Fibroblast of skin of back (primary cell): ENCODE measurements at regions not wholly inside any gene's neighbourhood (a gene's known extent, or its start where the extent isn't known, plus 50 kb on each side); places are given as distances from the start of the nearest gene placed in this dataset.
A peak's percentile ranks its signal among the peaks of the same experiment; 100 is the strongest.

Experiments
- DNase-seq: peaks from one replicate; pipeline ENCODE4 v3.0.0-alpha.2; 2013

DNA sequence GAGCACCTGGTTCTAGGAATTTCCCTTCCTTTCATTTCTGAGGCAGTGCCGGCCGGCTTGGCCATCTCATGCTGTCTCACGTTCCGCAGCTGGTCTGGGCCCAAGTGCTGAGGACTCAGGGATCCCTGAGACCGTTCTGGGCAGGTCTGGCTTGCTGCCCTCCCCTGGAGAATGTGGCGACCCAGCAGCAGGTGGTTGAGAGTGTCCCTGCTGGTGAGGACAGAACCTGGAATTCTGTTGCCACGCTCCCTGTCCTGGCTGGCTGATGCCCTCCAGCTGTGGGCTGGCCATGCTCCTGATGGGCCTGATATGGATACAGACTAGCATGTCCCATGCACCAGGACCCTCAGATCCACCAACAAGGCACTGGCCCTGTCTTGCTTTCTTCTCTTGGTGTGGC is 114.0 kb upstream of the C1QTNF9B start:
- DNase-seq: no peak

DNA sequence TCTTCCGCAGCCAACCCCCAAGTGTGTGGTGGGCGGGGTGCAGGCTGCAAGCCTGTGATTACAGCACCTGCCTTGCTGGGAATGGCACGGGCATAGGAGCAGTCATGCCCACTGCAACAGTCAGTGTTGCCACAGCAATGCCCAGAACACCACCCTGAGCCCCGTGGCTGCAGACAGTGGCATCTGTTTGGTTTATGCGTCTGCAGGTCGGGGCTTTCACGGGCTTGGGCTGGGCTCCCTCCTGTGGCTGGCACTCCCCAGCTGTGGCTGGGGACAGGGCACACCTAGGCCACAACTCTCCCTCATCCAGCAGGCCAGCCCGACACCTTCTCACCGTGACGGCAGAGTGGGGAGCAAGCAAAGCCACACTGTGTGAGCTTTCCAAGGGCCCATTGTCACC is 115.3 kb upstream of the C1QTNF9B start:
- DNase-seq: no peak

DNA sequence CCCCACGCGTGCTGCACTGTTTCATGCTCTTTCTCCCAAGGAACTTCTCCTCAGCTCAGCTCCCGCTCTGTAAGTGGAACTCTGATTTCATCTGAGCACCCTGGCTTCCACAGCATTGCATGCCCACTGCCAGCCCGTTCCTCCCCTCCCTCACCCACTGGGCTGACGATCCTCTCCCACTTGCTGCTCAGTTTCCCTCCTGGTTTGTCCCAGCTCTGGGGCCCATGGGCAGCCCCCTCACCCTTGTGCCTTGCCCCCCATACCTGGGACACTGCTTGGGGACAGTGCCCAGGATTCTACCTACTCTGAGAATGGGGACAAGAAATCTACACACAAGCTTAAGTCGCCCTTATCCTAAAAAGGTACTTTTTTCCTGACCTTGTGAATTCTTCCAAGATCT is 115.9 kb upstream of the C1QTNF9B start:
- no peak for DNase-seq

DNA sequence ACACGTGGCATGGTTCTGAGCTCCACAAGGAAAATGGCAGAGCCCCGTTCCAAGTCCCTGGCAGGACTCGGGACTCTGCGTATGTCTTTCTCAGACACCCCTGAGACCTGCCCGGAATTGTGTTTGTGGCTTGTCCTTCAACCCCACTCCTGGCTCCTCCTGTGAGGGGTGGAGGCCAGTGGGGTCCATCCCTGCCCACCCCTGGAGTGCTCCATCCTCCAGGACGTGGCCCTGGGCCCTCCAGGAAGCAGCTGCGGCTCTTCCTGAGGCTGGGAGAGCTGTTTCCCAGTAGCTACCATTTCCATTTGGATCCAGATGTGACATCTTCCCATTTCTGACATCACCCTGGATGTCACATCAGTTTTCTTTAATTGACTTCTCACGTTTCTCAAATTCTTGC is 118.7 kb upstream of the C1QTNF9B start:
- DNase-seq: no peak

DNA sequence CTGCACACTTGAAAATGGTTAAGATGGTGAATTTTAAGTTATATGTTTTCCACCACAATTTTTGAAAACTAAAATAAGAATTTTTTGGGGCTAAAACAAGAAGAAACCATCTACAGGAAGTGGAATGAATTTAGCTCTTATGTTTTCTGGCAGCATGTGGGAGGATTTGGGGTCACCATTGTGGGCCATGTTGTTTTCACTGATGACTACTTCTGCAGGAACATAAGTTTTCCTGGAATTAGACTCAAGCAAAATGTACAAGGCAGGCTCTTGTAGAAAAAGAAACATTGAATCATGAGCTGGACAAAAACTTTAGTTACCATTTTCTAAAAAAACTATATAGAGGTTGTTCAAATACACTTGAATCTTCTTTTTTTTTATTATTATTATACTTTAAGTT is 125.3 kb upstream of the C1QTNF9B start:
- DNase-seq: no peak

DNA sequence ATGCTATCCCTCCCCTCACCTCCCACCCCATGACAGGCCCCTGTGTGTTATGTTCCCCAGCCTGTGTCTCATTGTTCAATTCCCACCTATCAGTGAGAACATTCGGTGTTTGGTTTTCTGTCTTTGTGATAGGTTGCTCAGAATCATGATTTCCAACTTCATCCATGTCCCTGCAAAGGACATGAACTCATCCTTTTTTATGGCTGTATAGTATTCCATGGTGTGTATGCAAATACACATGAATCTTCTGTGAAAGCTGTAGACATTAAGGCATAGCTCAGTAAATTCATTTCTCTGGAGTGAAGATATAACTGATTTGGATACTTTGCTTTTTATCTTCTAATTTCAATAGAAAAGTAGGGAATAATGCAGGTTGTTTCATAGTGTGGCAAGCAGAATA is 125.8 kb upstream of the C1QTNF9B start:
- DNase-seq: no peak

DNA sequence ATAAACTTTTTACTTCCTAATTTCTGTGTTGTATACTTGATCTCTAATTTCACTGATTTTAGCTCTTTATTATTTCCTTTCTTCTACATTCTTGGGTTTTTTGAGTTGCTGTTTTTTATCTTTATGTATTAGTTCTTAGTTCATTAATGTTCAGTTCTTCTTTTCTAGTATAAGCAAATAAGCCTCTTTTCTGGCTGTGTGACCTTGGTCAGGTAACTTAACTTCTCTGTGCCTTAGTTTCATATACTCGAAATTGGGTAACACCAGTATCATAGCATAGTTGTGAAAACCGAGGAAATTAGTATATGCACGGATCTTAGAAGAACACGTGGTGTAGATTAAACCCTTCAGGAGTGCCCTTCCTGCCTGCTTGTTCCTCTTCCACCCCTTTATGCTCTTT is 130.2 kb upstream of the C1QTNF9B start:
- no peak for DNase-seq

DNA sequence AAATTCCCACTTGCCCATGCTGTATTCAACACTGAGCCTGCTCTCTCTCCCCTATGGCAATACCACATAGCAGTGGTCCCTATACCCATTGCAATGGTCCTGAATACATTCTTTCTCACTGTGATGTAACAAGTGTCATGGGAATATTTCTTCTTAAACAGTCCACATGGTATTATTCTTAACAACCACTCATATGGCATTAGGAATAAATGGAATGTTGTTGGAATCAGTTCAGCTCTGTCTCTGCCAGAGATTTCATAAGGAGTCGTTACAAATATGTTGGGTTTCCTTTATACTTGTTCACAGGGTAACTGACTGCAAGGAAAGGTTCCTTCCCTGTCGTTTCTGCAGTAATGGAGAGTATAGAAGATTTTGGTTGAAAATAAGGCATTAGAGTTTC is 128.3 kb upstream of the SPATA13 start:
- DNase-seq: peak; percentile 86

DNA sequence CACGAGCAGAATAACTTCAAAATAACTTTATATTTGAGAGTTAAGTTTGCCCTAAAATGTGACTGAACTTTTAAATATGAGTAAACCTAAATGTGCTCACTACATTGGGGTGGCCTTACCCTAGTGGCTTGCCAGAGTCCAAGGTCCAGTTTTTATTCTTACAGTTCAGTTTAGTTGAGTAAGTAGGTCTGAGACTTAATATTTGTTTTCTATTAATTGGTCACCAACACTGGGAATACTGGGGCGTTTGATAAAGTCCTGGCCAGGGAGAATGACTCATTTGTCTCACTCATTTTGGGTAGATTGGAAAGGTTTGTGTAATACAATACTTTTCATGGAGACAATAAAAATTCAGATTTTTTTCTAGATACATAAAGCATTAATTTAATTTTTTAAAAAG is 127.8 kb upstream of the SPATA13 start:
- no peak for DNase-seq

DNA sequence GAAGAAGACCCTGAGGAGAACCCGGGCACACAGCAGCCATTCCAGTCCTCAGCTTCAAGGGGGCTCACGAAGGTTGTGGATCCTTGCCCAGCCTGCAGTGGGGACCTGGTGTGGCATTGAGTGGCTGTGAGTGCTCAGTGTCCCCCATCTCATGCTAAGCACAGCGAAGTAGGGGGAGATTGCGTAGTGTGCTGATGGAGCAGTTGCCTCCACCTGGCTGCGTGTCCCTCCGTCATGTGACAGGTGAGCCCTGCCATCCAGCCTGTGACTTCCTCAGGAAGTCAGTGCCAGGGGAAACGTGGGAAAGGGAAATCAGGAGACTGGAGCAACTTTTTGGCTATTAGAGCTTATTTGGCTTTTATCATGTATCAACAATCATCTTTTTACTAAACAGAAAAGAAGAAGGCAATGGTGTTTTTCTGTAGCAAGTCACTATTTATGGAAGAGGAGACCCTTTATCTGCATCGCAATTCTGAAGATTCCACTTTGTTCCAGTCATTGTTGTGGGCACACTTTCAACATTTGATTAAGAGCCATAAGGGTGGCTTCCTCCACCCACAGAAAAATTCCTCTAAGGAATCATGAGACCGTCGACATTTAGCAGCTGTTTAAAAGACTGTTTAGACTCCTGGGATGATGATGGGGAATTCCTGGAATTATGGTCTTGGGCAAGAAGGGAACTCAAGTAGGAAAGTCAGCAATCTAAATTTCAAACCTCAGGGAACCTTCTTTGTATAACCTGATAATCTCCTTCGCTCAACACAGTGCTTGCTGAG is 126.8 kb upstream of the SPATA13 start:
- peak; percentile 77 for DNase-seq

DNA sequence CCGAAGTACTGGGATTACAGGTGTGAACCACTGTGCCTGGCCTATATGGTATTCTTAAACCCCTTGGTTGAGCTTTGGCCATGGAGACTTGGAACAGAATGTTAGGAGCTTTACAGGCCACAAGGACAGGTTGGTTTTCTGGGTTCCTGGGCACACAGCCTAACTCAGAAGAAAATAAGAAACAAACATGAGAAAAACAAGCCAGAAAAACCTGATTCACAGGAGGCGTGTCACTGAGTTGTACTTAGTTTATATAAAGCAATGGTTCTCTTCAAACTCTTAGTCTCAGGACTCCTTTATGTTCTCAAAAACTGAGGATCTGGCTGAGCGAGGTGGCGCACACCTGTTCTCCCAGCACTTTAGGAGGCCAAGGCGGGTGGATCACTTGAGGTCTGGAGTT is 125.1 kb upstream of the SPATA13 start:
- DNase-seq: no peak

DNA sequence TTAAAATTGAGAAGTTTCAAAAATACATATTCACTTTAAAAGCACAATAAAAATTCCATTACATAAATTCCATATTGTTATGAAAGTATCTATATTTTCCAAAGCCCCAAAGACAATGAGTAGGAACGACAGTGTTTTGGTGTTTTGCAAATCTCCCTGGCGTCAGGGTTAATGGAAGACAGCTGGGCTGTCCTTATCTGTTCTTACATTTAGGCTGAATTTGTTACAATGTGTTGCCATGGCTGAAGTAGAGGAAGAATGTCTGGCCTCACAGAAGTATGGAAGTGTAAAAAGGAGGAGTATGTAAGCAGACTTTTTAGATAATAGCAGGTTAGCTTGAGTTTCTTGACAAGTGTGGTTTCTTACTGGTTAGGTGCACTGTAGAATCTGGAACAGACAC is 124.4 kb upstream of the SPATA13 start:
- peak; percentile 4 for DNase-seq

DNA sequence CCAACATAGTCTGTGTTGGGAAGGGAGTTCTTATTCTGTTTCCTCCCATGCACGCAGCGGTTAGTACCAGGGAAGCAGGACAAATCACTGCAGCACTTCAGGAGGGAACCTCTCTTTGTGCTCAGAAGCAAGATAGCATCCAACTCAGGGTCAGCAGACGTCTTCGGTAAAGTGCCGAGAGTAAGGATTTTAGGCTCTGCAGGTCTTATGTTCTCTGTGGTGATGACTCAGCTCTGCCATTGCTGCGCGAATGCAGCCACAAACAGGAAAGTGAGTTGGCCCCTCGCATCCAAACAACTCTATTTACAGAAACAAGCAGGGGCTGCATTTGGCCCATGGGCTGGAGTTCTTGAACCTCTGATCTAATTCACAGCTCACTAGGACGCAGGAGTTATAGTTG is 122.1 kb upstream of the SPATA13 start:
- no peak for DNase-seq

DNA sequence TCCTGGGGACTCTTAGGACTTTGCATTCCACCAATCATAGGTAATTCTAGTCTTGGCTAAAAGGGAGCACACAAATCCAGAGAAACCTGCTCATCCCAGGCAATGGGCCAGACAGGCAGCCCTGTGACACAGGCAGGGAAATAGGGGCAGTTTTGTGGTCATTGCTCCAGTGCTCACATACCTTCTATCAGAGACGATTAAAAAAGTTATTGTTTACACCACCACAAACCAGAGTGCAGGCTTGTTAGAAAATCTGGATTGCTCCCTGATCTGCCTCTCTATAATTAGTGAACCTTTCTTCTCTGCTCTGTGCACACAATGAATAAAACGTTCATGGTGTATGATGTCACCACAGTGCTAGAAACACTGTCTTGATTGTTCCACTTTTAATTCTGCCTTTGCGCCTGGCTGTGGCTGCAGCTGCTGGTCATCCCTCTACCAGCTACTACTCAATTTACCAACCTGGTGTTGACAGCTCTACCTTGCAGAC is 121.6 kb upstream of the SPATA13 start:
- DNase-seq: no peak

DNA sequence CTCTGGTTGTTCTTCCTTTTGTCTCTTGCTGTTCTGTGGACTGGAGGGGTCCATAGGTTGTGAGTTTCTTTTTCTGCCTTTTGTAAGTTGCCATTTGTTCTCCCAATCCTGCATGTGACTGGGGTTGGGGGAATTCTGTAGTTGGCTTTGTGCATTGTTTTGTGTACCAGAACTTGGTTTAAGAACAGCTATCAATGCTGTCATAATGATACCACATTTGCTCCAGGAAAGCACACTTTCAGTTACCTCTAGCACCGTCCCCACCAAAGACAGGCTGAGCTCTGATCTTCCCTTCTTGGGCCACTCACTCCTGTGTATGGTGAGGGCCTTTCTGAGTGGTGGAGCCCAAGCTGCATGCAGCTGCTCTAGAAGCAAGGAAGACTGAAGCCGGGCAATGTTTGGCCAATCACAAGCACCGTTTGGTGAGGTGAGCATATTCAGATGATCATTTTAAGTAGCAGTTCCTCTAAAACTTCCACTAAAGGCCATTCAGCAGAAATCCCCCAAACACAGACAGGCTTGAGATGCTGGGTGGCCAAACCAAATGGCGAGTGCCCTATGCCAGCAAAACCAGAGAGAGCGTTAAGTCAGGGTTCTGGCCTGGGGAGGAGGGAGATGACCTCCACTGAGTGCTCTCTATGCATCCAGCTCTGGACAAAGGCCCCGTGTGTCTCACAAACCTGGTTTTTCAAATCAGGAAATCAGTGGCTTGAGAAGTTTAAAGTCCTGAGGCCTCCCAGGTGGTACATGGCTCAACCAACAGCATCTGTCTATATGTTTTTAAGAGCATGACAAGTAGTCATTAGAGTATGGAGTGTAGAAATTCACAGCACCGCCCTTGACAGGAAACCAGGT is 120.7 kb upstream of the SPATA13 start:
- DNase-seq: no peak

DNA sequence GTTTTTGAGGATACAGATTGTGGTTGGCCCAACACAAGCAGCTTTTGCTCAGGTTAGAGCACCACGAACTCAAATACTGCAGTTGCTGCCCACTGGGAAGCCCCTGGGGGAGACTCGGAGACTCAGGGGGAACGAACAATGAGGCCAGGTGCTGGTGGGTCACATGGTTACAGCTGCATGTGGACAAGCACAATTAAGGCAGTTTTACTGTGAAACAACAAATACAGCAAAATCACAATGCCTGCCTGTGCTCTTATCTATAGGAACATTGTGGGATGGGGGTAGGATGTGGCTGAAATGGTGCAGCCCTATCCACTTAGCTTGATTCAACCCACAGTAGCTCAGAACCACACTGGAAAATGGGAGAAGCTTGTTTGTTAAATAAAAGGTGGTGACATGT is 119.7 kb upstream of the SPATA13 start:
- DNase-seq: no peak

DNA sequence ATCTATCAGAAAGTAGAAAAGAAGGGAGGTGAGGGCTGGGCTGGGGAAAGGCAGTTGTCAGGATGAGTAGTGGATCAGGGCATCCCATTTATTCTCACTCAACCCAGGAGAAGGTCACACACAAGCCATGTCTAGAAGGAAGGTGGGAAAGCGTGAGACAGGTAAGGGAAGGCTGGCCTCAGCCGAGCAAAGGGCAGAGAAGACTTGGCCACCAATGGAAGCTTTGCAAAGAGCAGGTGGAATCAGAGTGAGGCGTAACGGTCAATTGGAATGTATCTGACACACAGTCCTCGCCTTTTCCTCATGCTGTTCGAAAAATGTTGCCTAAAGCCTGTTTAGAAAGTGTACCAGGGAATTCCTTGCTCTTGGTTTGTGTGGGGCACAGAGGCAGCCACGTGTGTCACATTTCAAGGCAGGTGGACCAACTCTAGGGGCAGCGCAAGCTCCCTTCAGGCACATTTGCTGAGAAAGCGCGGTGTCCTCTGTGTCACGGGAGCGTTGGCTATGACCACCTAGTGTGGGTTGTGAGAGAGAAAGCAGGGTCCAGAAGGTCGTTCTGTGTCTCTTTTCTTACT is 118.8 kb upstream of the SPATA13 start:
- no peak for DNase-seq

DNA sequence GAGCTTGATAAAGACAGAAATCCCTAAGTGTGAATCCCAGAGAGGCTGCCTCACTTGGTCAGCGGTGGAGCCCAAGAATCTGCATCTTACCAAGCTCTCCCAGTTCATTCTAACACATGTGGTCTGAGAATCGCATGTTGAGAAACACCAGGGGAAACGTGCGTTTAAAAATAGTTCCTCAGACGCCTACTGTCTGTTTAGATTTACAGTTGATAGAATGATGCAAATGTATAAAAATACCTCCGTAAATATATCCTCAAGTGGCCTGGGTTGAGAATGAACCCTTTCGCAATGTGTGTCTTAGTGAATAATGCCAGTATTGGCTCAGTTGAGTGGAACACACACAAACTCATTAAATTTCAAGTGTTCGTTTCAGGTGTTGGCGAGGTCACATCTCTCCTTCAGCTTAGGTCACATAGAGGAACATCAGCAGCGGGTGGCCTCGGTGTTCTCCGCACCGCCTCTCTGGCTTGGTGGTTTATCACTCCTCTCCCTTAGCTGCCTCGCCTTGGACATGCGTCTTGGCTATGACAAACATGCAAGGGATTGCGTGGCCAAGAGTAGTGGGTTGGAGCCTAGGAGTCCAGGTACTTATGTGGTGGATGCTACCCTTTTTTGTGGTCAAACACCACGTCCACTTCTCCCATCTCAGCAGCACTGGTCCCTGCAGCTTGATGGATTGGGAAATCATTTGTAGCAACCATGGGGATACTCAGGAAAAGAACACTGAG is 117.6 kb upstream of the SPATA13 start:
- no peak for DNase-seq

DNA sequence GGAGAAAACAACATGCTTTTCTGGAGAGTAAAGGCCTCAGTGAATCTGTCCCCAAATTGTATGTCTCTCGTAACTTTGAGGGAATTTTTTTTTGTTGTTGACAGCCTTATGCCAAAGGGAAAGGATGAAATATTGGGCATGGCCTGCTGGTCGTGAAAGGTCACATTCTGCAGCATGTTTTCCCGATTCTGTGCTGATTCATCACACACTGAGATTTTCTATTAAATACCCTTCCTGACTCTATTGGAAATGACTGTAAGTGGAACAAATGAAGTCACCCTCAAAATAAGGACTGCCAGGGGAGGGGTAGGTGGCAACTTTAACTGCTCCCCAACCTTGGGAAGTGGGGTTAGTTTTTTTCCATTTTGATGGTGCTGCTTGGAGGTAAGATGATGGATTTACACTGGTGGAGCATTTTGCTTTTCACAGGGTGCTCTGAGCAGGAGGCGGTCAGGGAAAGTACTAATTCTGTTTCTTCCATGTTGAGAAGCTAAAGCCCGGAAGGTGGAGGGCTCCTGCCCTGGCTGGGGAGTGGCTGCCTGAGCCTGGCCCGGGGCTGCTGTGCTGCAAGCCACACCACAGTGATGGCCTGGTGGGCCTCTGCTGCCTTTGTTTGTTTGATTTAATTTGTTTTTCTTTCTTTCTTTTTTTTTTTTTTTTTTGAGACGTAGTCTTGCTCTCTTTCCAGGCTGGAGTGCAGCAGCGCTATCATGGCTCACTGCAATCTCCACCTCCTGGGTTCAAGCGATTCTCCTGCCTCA is 116.8 kb upstream of the SPATA13 start:
- no peak for DNase-seq

DNA sequence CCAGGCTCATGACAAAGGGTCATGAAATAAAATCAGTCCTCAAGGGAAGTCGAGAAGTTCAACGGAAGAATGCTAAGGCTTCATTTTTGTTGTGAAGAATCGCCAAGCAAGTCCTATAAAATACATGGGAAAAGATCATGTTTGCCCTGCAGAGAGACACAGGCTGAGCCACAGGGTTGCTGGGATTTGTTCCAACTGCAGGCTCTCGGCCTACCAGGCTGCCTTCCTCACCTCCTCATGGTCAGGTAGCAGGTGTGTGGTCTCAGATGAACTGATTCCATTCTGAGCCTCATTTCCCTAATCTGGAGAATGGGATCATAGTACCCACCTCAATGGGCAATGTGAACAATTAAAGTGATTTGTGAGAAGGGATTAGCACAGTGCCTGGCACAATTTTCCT is 114.9 kb upstream of the SPATA13 start:
- DNase-seq: no peak

DNA sequence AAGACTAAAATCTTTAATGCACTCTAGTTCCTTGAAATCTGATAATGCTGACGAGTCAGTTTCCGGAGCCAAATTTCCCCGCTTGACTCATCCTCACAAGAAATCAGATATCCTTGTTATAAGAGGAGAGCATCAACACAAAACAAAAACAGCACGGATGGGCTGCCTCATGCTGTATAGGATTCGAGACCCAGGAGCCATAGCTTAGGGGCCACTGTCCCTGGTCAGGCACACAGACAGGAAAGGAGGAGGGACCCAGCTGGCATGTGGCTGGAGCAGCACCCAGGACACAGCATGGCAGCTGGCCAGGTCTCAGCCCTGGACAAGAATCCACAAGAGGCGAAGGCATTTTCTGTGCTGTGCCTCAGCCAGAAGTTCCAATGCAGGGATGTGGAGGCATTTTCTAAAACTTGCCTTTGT is 110.2 kb upstream of the SPATA13 start:
- peak; percentile 19 for DNase-seq
